ENCODE measurements at regions not wholly inside any gene's neighbourhood (a gene's known extent, or its start where the extent isn't known, plus 50 kb on each side); places are given as distances from the start of the nearest gene placed in this dataset.

DNA sequence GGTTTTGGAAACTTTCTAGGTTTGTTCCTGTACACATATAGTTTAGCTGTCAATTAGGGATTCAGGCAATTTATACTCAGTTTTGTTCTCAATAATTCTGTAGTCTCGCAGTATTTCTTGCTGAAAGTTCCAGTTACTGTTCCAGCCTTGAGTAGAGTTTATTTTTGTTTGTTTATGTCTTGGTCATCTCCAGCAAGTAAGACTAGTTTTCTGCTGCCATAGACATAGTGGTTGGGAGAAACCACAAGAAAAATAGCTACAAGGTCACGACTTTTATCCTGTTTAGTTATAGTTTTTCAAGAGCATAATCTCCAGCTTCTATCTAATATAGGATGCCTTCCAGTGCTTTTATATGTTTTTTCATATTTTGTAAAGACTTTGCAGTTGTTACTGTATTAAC is 99.6 kb upstream of the FOXG1 start:
- no peak for DNase-seq (ENCODE audit: low read depth, low spot score)
- no peak overlapping the region for H3K27ac ChIP-seq (ENCODE audit: low read depth, low read length)
- ChIA-PET CTCF (no interaction called here), POLR2A (no interaction called here)
- no peak overlapping the region for H3K4me3 ChIP-seq (ENCODE audit: low read depth, low read length)
- peaks cover 4% of the 10 kb centered on the region for H3K9me3 ChIP-seq (ENCODE audit: control insufficient read depth, insufficient read depth, low read length)
- TF ChIP-seq, protein P1, sequence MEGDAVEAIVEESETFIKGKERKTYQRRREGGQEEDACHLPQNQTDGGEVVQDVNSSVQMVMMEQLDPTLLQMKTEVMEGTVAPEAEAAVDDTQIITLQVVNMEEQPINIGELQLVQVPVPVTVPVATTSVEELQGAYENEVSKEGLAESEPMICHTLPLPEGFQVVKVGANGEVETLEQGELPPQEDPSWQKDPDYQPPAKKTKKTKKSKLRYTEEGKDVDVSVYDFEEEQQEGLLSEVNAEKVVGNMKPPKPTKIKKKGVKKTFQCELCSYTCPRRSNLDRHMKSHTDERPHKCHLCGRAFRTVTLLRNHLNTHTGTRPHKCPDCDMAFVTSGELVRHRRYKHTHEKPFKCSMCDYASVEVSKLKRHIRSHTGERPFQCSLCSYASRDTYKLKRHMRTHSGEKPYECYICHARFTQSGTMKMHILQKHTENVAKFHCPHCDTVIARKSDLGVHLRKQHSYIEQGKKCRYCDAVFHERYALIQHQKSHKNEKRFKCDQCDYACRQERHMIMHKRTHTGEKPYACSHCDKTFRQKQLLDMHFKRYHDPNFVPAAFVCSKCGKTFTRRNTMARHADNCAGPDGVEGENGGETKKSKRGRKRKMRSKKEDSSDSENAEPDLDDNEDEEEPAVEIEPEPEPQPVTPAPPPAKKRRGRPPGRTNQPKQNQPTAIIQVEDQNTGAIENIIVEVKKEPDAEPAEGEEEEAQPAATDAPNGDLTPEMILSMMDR (IDR thresholded peaks at IDR 0.05; ENCODE audit: low read depth, low read length) = no peak
- no peaks in the 10 kb centered on the region for H3K27me3 ChIP-seq (ENCODE audit: control insufficient read depth, insufficient read depth, low read length)

DNA sequence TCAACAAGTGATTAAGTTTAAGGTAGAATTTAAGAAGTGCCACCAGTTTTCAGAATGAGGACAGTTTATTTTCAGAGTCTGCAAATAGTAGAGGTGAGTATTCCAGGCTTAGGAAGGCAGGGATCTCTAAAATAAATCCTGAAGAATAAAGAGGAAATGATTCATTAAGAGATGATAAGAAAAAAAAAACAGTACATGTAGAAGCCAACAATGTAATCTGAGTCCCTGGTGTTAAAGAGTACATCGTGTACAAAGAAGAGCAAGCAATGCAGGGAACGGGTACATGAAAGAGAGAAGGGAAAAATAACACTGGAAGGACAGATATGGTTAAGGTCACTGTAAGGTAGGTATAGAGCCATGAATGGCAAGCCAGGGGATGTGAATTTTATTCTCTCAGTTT is 95.2 kb upstream of the FOXG1 start:
- POLR2A ChIA-PET = no interaction called here
- Histone ChIP-seq H3K4me3 (ENCODE audit: low read depth, low read length) (no peak overlapping the region), H3K27me3 (ENCODE audit: control insufficient read depth, insufficient read depth, low read length) (no peaks in the 10 kb centered on the region), H3K27ac (ENCODE audit: low read depth, low read length) (no peak overlapping the region), H3K9me3 (ENCODE audit: control insufficient read depth, insufficient read depth, low read length) (peaks cover 4% of the 10 kb centered on the region)
- TF ChIP-seq, protein P1 (IDR thresholded peaks at IDR 0.05; ENCODE audit: low read depth, low read length) = no peak
- DNase-seq (ENCODE audit: low read depth, low spot score) = no peak
- CTCF ChIA-PET = no interaction called here

DNA sequence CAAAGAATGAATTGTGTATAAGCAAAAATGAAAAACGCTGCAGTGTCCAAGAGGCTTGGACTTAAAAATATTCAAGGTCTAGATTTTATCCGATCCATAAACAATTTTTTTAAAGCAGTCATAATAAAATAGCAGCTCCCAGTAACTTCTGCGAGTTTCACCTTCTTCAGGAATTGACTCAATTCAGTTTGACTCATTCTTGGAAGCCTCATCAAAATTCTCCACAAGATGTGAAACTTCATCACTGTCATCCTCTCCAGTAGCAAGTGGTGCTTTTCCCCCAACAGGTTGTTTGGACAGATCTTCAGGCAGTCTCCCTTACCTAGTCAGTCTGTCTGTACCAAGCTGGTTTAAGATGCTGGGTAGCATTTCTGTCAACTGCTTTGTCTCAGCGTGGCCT is 93.5 kb upstream of the FOXG1 start:
- Histone ChIP-seq H3K27ac (ENCODE audit: low read depth, low read length) (no peak overlapping the region), H3K27me3 (ENCODE audit: control insufficient read depth, insufficient read depth, low read length) (no peaks in the 10 kb centered on the region), H3K9me3 (ENCODE audit: control insufficient read depth, insufficient read depth, low read length) (no peaks in the 10 kb centered on the region; the same call in 1 of the 2 replicates), H3K4me3 (ENCODE audit: low read depth, low read length) (no peak overlapping the region)
- no peak for DNase-seq (ENCODE audit: low read depth, low spot score)
- ChIA-PET CTCF (no interaction called here), POLR2A (no interaction called here)
- TF ChIP-seq, protein P1 (IDR thresholded peaks at IDR 0.05; ENCODE audit: low read depth, low read length) = no peak

DNA sequence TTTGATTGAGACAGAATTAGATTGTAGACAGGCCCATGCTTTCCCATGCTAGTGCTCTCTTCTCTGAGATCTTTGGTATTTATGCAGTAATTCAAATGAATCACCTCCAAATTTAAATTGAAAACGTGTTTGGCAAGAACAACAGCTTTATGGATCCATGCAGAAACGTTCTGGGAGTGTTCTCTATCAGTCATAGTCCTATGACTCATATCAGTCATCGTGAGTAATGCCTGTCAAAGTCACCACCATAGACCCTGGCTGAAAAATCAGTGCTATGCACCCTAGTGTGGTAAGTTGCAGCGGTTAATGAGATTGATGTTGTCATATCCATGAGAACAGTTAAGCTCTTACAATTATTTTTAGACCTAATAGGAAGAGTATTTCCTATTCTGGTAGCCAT is 90.1 kb upstream of the FOXG1 start:
- CTCF ChIA-PET = no interaction called here
- no peak for DNase-seq (ENCODE audit: low read depth, low spot score)
- no peaks in the 10 kb centered on the region for H3K27me3 ChIP-seq (ENCODE audit: control insufficient read depth, insufficient read depth, low read length)
- H3K27ac ChIP-seq (ENCODE audit: low read depth, low read length) = no peak overlapping the region
- H3K9me3 ChIP-seq (ENCODE audit: control insufficient read depth, insufficient read depth, low read length) = peaks cover 3% of the 10 kb centered on the region; the same call in 1 of the 2 replicates
- POLR2A ChIA-PET = no interaction called here
- TF ChIP-seq, protein P1 (IDR thresholded peaks at IDR 0.05; ENCODE audit: low read depth, low read length) = no peak
- H3K4me3 ChIP-seq (ENCODE audit: low read depth, low read length) = no peak overlapping the region

DNA sequence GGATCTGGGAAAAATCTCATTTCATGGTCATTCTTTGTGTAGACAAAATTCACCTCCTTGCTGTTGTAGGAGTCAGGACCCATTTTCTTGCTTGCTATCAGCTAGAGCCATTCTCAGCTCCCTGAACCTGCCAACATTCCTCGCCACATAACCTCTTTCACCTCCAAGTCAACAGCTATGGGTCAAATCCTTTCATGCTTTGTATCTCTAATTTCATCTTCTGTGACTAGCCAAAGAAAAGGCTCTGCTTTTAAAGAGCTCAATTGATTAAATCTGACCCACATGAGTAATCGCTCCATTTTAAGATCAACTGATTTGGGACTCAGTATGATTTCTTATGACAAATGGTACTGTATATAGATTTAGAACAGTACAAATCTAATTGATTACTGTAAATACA is 89.2 kb upstream of the FOXG1 start:
- TF ChIP-seq, protein P1 (IDR thresholded peaks at IDR 0.05; ENCODE audit: low read depth, low read length) = no peak
- no peaks in the 10 kb centered on the region for H3K27me3 ChIP-seq (ENCODE audit: control insufficient read depth, insufficient read depth, low read length)
- CTCF ChIA-PET = no interaction called here
- POLR2A ChIA-PET = no interaction called here
- no peak overlapping the region for H3K27ac ChIP-seq (ENCODE audit: low read depth, low read length)
- peaks cover 5% of the 10 kb centered on the region; the same call in 1 of the 2 replicates for H3K9me3 ChIP-seq (ENCODE audit: control insufficient read depth, insufficient read depth, low read length)
- DNase-seq (ENCODE audit: low read depth, low spot score) = no peak
- H3K4me3 ChIP-seq (ENCODE audit: low read depth, low read length) = no peak overlapping the region
